ENCODE measurements at regions not wholly inside any gene's neighbourhood (a gene's known extent, or its start where the extent isn't known, plus 50 kb on each side); places are given as distances from the start of the nearest gene placed in this dataset.

- H3K4me3 ChIP-seq (ENCODE audit: insufficient read length, low read depth) = no peak overlapping the region
- H3K36me3 ChIP-seq (ENCODE audit: insufficient read depth, insufficient read length, low read length) = no peaks in the 10 kb centered on the region
- peaks cover 10% of the 10 kb centered on the region for H3K4me1 ChIP-seq (ENCODE audit: insufficient read depth, insufficient read length)
- H3K9ac ChIP-seq (ENCODE audit: insufficient read length, low read depth) = no peak overlapping the region
- no peak for DNase-seq (ENCODE audit: low read depth, low spot score)
- H3K27me3 ChIP-seq (ENCODE audit: insufficient read depth, insufficient read length) = peaks cover 5% of the 10 kb centered on the region
- TF ChIP-seq ZNF274 (IDR thresholded peaks at IDR 0.05; ENCODE audit: low read depth, low read length) (no peak), SUZ12 (IDR thresholded peaks at IDR 0.05; ENCODE audit: extremely low read depth, insufficient read depth, insufficient read length) (no peak), YY1 (IDR thresholded peaks at IDR 0.05; ENCODE audit: insufficient read depth, insufficient read length) (no peak)
- H3K9me3 ChIP-seq (ENCODE audit: insufficient read depth, low read length) = peaks cover 11% of the 10 kb centered on the region; the same call in 1 of the 2 replicates
These were observed 91.0 kb downstream of the FOXL1 start for GRCh38 chr16:86669285-86669805.

GRCh38 chr16:86669937-86670749 lies 91.8 kb downstream of the FOXL1 start:
- Histone ChIP-seq H3K27me3 (ENCODE audit: insufficient read depth, insufficient read length) (peaks cover 8% of the 10 kb centered on the region), H3K9ac (ENCODE audit: insufficient read length, low read depth) (no peak overlapping the region), H3K36me3 (ENCODE audit: insufficient read depth, insufficient read length, low read length) (no peaks in the 10 kb centered on the region), H3K4me1 (ENCODE audit: insufficient read depth, insufficient read length) (peaks cover 10% of the 10 kb centered on the region), H3K4me3 (ENCODE audit: insufficient read length, low read depth) (no peak overlapping the region), H3K9me3 (ENCODE audit: insufficient read depth, low read length) (peaks cover 9% of the 10 kb centered on the region; the same call in 1 of the 2 replicates)
- DNase-seq (ENCODE audit: low read depth, low spot score) = no peak
- TF ChIP-seq SUZ12 (IDR thresholded peaks at IDR 0.05; ENCODE audit: extremely low read depth, insufficient read depth, insufficient read length) (no peak), ZNF274 (IDR thresholded peaks at IDR 0.05; ENCODE audit: low read depth, low read length) (no peak), YY1 (IDR thresholded peaks at IDR 0.05; ENCODE audit: insufficient read depth, insufficient read length) (no peak)

- peaks cover 8% of the 10 kb centered on the region for H3K27me3 ChIP-seq (ENCODE audit: insufficient read depth, insufficient read length)
- TF ChIP-seq YY1 (IDR thresholded peaks at IDR 0.05; ENCODE audit: insufficient read depth, insufficient read length) = no peak
- no peak for TF ChIP-seq ZNF274 (IDR thresholded peaks at IDR 0.05; ENCODE audit: low read depth, low read length)
- no peak for TF ChIP-seq SUZ12 (IDR thresholded peaks at IDR 0.05; ENCODE audit: extremely low read depth, insufficient read depth, insufficient read length)
- H3K36me3 ChIP-seq (ENCODE audit: insufficient read depth, insufficient read length, low read length) = no peaks in the 10 kb centered on the region
- H3K4me3 ChIP-seq (ENCODE audit: insufficient read length, low read depth) = no peak overlapping the region
- no peak for DNase-seq (ENCODE audit: low read depth, low spot score)
- H3K4me1 ChIP-seq (ENCODE audit: insufficient read depth, insufficient read length) = peaks cover 10% of the 10 kb centered on the region
- H3K9ac ChIP-seq (ENCODE audit: insufficient read length, low read depth) = no peak overlapping the region
- peaks cover 9% of the 10 kb centered on the region; the same call in 1 of the 2 replicates for H3K9me3 ChIP-seq (ENCODE audit: insufficient read depth, low read length)
These were observed 92.4 kb downstream of the FOXL1 start for GRCh38 chr16:86670750-86671234.

GRCh38 chr16:86671486-86672178 lies 93.3 kb downstream of the FOXL1 start:
- Histone ChIP-seq H3K4me3 (ENCODE audit: insufficient read length, low read depth) (no peak overlapping the region), H3K4me1 (ENCODE audit: insufficient read depth, insufficient read length) (peaks cover 10% of the 10 kb centered on the region), H3K9ac (ENCODE audit: insufficient read length, low read depth) (no peak overlapping the region), H3K27me3 (ENCODE audit: insufficient read depth, insufficient read length) (peaks cover 11% of the 10 kb centered on the region), H3K9me3 (ENCODE audit: insufficient read depth, low read length) (peaks cover 9% of the 10 kb centered on the region; the same call in 1 of the 2 replicates), H3K36me3 (ENCODE audit: insufficient read depth, insufficient read length, low read length) (no peaks in the 10 kb centered on the region)
- DNase-seq (ENCODE audit: low read depth, low spot score) = no peak
- no peak for TF ChIP-seq YY1 (IDR thresholded peaks at IDR 0.05; ENCODE audit: insufficient read depth, insufficient read length)
- no peak for TF ChIP-seq SUZ12 (IDR thresholded peaks at IDR 0.05; ENCODE audit: extremely low read depth, insufficient read depth, insufficient read length)
- TF ChIP-seq ZNF274 (IDR thresholded peaks at IDR 0.05; ENCODE audit: low read depth, low read length) = no peak

- H3K4me1 ChIP-seq (ENCODE audit: insufficient read depth, insufficient read length) = peaks cover 10% of the 10 kb centered on the region
- TF ChIP-seq ZNF274 (IDR thresholded peaks at IDR 0.05; ENCODE audit: low read depth, low read length) (no peak), SUZ12 (IDR thresholded peaks at IDR 0.05; ENCODE audit: extremely low read depth, insufficient read depth, insufficient read length) (no peak), YY1 (IDR thresholded peaks at IDR 0.05; ENCODE audit: insufficient read depth, insufficient read length) (no peak)
- no peak for DNase-seq (ENCODE audit: low read depth, low spot score)
- no peak overlapping the region for H3K4me3 ChIP-seq (ENCODE audit: insufficient read length, low read depth)
- peaks cover 9% of the 10 kb centered on the region; the same call in 1 of the 2 replicates for H3K9me3 ChIP-seq (ENCODE audit: insufficient read depth, low read length)
- no peak overlapping the region for H3K9ac ChIP-seq (ENCODE audit: insufficient read length, low read depth)
- H3K27me3 ChIP-seq (ENCODE audit: insufficient read depth, insufficient read length) = peaks cover 11% of the 10 kb centered on the region
- H3K36me3 ChIP-seq (ENCODE audit: insufficient read depth, insufficient read length, low read length) = no peaks in the 10 kb centered on the region
These were observed 94.0 kb downstream of the FOXL1 start for GRCh38 chr16:86672179-86672863.

- H3K4me1 ChIP-seq (ENCODE audit: insufficient read depth, insufficient read length) = peaks cover 10% of the 10 kb centered on the region
- H3K4me3 ChIP-seq (ENCODE audit: insufficient read length, low read depth) = no peak overlapping the region
- H3K36me3 ChIP-seq (ENCODE audit: insufficient read depth, insufficient read length, low read length) = no peaks in the 10 kb centered on the region
- DNase-seq (ENCODE audit: low read depth, low spot score) = no peak
- peaks cover 11% of the 10 kb centered on the region for H3K27me3 ChIP-seq (ENCODE audit: insufficient read depth, insufficient read length)
- TF ChIP-seq SUZ12 (IDR thresholded peaks at IDR 0.05; ENCODE audit: extremely low read depth, insufficient read depth, insufficient read length) = no peak
- TF ChIP-seq YY1 (IDR thresholded peaks at IDR 0.05; ENCODE audit: insufficient read depth, insufficient read length) = no peak
- no peak for TF ChIP-seq ZNF274 (IDR thresholded peaks at IDR 0.05; ENCODE audit: low read depth, low read length)
- H3K9ac ChIP-seq (ENCODE audit: insufficient read length, low read depth) = no peak overlapping the region
- peaks cover 9% of the 10 kb centered on the region; the same call in 1 of the 2 replicates for H3K9me3 ChIP-seq (ENCODE audit: insufficient read depth, low read length)
These were observed 95.0 kb downstream of the FOXL1 start for GRCh38 chr16:86673090-86673955.
